Stimulated activated naive CD4-positive, alpha-beta T cell treated with Interleukin-2 at 50 U/mL for 16 hours (primary cell): ENCODE measurements at regions not wholly inside any gene's neighbourhood (a gene's known extent, or its start where the extent isn't known, plus 50 kb on each side); places are given as distances from the start of the nearest gene placed in this dataset.
A peak's percentile ranks its signal among the peaks of the same experiment; 100 is the strongest.

Experiments used
- DNase-seq: peaks from one replicate; lab custom pipeline; 2025; lab: John Stamatoyannopoulos, UW

- no peak for DNase-seq
Observed at GRCh38 chr6:85396159-85396808, 53.6 kb upstream of the NT5E start.

- no peak for DNase-seq
Observed at GRCh38 chr6:85395746-85396145, 54.1 kb upstream of the NT5E start.

GRCh38 chr6:85394853-85395538 lies 54.9 kb upstream of the NT5E start:
- no peak for DNase-seq

GRCh38 chr6:85394199-85394598 lies 55.7 kb upstream of the NT5E start:
- DNase-seq = no peak

- no peak for DNase-seq
Observed at GRCh38 chr6:85392379-85392778, 57.5 kb upstream of the NT5E start.

- DNase-seq = no peak
Observed at GRCh38 chr6:85390775-85391174, 59.1 kb upstream of the NT5E start.

- no peak for DNase-seq
Observed at GRCh38 chr6:85390105-85390728, 59.7 kb upstream of the NT5E start.

- peak; percentile 3 for DNase-seq
Observed at GRCh38 chr6:85389151-85389797, 60.6 kb upstream of the NT5E start.

- no peak for DNase-seq
Observed at GRCh38 chr6:85388531-85388930, 61.4 kb upstream of the NT5E start.

- no peak for DNase-seq
Observed at GRCh38 chr6:85385636-85386315, 64.1 kb upstream of the NT5E start.

- no peak for DNase-seq
Observed at GRCh38 chr6:85383042-85383441, 66.8 kb upstream of the NT5E start.

GRCh38 chr6:85382541-85382940 lies 67.3 kb upstream of the NT5E start:
- no peak for DNase-seq

- DNase-seq = no peak
Observed at GRCh38 chr6:85372915-85373270, 77.0 kb upstream of the NT5E start.

- DNase-seq = no peak
Observed at GRCh38 chr6:85372188-85372914, 77.5 kb upstream of the NT5E start.

GRCh38 chr6:85368631-85369030 lies 81.3 kb upstream of the NT5E start:
- no peak for DNase-seq

GRCh38 chr6:85364344-85364743 lies 85.5 kb upstream of the NT5E start:
- no peak for DNase-seq

GRCh38 chr6:85363870-85364269 lies 86.0 kb upstream of the NT5E start:
- no peak for DNase-seq

GRCh38 chr6:85362652-85363310 lies 87.1 kb upstream of the NT5E start:
- no peak for DNase-seq

- DNase-seq = no peak
Observed at GRCh38 chr6:85361643-85362014, 88.3 kb upstream of the NT5E start.

- DNase-seq = no peak
Observed at GRCh38 chr6:85360794-85361642, 88.9 kb upstream of the NT5E start.
